ENCODE measurements at regions not wholly inside any gene's neighbourhood (a gene's known extent, or its start where the extent isn't known, plus 50 kb on each side); places are given as distances from the start of the nearest gene placed in this dataset.

- TF ChIP-seq CTCF (IDR thresholded peaks at IDR 0.05; ENCODE audit: low read length) (no peak), EZH2 (IDR thresholded peaks at IDR 0.05; ENCODE audit: borderline replicate concordance, low read length) (no peak)
Observed at GRCh38 chr5:93294199-93294598, 286.8 kb downstream of the NR2F1-AS1 start.

All from OCI-LY1 (cell line).